ENCODE measurements at regions not wholly inside any gene's neighbourhood (a gene's known extent, or its start where the extent isn't known, plus 50 kb on each side); places are given as distances from the start of the nearest gene placed in this dataset.

DNA sequence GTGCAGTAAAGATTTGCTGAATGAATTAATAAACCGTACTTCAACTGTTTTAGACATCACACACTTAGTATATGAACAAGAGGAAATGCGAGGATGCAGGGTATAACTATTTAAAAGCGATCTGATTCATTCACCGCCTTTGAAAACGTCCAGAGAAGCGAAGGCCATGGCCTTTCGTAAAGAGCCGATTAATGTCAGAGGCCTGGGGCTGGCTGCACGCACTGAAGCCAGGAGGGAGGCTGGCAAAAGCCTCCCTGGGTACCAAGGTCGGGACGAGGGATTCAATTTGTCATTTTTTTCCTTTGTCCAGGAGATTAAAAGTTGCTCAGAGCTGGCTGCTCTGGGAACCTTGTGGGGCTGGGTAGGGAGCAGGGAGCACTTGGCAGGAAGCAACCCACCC lies 307.4 kb downstream of the NPHP4 start:
- BruUV-seq (replicated peaks) = no TSS peak
- POLR2A ChIA-PET (ENCODE audit: unreplicated experiment) = no interaction called here
- TF ChIP-seq EZH2phosphoT487 (IDR thresholded peaks at IDR 0.05; ENCODE audit: borderline replicate concordance, low read length) (no peak), EZH2 (IDR thresholded peaks at IDR 0.05; ENCODE audit: low read length, unreplicated experiment) (no peak)
- TF ChIP-seq, protein P1, sequence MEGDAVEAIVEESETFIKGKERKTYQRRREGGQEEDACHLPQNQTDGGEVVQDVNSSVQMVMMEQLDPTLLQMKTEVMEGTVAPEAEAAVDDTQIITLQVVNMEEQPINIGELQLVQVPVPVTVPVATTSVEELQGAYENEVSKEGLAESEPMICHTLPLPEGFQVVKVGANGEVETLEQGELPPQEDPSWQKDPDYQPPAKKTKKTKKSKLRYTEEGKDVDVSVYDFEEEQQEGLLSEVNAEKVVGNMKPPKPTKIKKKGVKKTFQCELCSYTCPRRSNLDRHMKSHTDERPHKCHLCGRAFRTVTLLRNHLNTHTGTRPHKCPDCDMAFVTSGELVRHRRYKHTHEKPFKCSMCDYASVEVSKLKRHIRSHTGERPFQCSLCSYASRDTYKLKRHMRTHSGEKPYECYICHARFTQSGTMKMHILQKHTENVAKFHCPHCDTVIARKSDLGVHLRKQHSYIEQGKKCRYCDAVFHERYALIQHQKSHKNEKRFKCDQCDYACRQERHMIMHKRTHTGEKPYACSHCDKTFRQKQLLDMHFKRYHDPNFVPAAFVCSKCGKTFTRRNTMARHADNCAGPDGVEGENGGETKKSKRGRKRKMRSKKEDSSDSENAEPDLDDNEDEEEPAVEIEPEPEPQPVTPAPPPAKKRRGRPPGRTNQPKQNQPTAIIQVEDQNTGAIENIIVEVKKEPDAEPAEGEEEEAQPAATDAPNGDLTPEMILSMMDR (conservative IDR thresholded peaks at IDR 0.05; ENCODE audit: low read depth, low read length) = no peak

DNA sequence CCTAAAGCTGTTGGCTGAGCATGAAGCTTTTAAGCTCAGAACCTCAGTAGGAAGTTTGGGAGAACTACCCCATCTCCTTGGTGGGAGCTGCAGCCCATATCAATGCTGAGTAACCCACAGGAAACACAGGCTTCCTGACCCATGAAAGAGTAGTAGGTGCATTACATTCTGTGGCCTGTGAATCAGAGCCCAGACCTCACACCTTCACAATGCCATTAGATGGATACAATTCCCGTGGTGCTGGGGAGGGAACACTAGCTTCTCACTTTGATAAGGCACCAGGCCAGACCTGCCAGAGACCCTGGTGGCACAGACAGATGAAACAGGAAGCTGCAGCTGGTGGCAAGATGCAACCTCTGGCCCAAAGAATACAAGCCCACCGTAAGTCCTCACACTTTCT lies 308.8 kb downstream of the NPHP4 start:
- Histone ChIP-seq H4K20me1 (ENCODE audit: low read length) (no peaks in the 10 kb centered on the region), H3K9me3 (ENCODE audit: low read length) (no peaks in the 10 kb centered on the region), H3K36me3 (ENCODE audit: low read depth, low read length) (no peaks in the 10 kb centered on the region), H3F3A (ENCODE audit: low read length, unreplicated experiment) (no peaks in the 10 kb centered on the region), H3K27ac (ENCODE audit: low read length) (no peak overlapping the region), H3K4me1 (ENCODE audit: insufficient read depth, low read length) (peaks cover under 1% of the 10 kb centered on the region; the same call in 1 of the 2 replicates), H3K79me2 (ENCODE audit: low read length) (no peaks in the 10 kb centered on the region), H3K9ac (ENCODE audit: low read length) (no peak overlapping the region), H3K9me2 (replicated peaks; ENCODE audit: low read length) (no peaks in the 10 kb centered on the region), H3K27me3 (ENCODE audit: low read length) (peaks cover 58% of the 10 kb centered on the region), H3K4me3 (ENCODE audit: low read length) (no peak overlapping the region), H2AFZ (ENCODE audit: low read length) (no peak overlapping the region), H3K4me2 (ENCODE audit: low read length) (no peak overlapping the region)
- POLR2A ChIA-PET (ENCODE audit: unreplicated experiment) = no interaction called here
- TF ChIP-seq EZH2phosphoT487 (IDR thresholded peaks at IDR 0.05; ENCODE audit: borderline replicate concordance, low read length) (no peak), EZH2 (IDR thresholded peaks at IDR 0.05; ENCODE audit: low read length, unreplicated experiment) (no peak)
- TF ChIP-seq, protein P1 (conservative IDR thresholded peaks at IDR 0.05; ENCODE audit: low read depth, low read length) = no peak
- intact Hi-C loops (cut with micrococcal nuclease) = no loop called here
- no TSS peak for BruUV-seq (replicated peaks)
- DNase-seq (no peak), ATAC-seq (no peak)
- CTCF ChIA-PET = no interaction called here

More for the DNA sequence above, 307.4 kb downstream of the NPHP4 start:
- no peak overlapping the region for H3K9ac ChIP-seq (ENCODE audit: low read length)
- no peaks in the 10 kb centered on the region for H4K20me1 ChIP-seq (ENCODE audit: low read length)
- intact Hi-C loops (cut with micrococcal nuclease) = no loop called here
- H3K27me3 ChIP-seq (ENCODE audit: low read length) = peaks cover 70% of the 10 kb centered on the region
- no peak overlapping the region for H3K4me3 ChIP-seq (ENCODE audit: low read length)
- no peaks in the 10 kb centered on the region for H3F3A ChIP-seq (ENCODE audit: low read length, unreplicated experiment)
- no peaks in the 10 kb centered on the region for H3K36me3 ChIP-seq (ENCODE audit: low read depth, low read length)
- no peaks in the 10 kb centered on the region for H3K9me2 ChIP-seq (replicated peaks; ENCODE audit: low read length)
- DNase-seq = no peak
- H3K79me2 ChIP-seq (ENCODE audit: low read length) = no peaks in the 10 kb centered on the region
- H3K9me3 ChIP-seq (ENCODE audit: low read length) = no peaks in the 10 kb centered on the region
- no peak overlapping the region for H3K27ac ChIP-seq (ENCODE audit: low read length)
- no peak overlapping the region for H3K4me2 ChIP-seq (ENCODE audit: low read length)
- peaks cover 2% of the 10 kb centered on the region; the same call in 1 of the 2 replicates for H3K4me1 ChIP-seq (ENCODE audit: insufficient read depth, low read length)
- CTCF ChIA-PET = no interaction called here
- H2AFZ ChIP-seq (ENCODE audit: low read length) = no peak overlapping the region
- ATAC-seq = no peak

DNA sequence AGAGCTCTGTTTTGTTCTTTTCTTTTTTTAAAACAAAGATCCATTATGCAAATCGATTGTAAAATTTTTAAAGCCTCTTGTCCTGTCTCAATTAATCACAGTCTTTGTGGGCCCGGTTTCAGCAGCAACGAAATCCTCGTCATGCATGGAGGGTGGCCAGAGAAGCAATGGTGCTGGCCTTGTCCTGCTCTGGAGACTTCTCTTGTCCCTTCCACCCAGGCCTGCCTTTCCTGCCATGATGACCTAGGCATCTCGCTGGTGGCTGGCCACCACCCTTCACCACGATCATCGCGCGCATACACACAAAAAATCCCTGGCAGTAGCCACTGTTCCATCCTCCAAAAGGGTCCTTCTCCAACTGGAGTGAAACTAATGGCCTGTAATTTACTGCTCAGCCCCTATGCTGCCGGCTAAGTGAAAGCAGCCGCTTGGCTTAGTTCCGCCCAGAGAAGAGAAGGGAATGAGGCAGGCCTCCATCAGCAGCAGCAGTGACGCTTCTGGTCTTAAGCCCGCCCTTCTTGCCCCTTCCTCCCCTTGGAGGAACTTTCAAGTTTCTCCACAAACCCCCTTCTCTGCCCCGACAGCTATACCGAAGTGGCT lies 309.5 kb downstream of the NPHP4 start:
- H3K4me1 ChIP-seq (ENCODE audit: insufficient read depth, low read length) = no peaks in the 10 kb centered on the region
- no peaks in the 10 kb centered on the region for H4K20me1 ChIP-seq (ENCODE audit: low read length)
- DNase-seq (no peak), ATAC-seq (no peak)
- no peaks in the 10 kb centered on the region for H3F3A ChIP-seq (ENCODE audit: low read length, unreplicated experiment)
- H3K4me2 ChIP-seq (ENCODE audit: low read length) = no peak overlapping the region
- ChIA-PET POLR2A (ENCODE audit: unreplicated experiment) (no interaction called here), CTCF (no interaction called here)
- no peaks in the 10 kb centered on the region for H3K79me2 ChIP-seq (ENCODE audit: low read length)
- no peaks in the 10 kb centered on the region for H3K9me2 ChIP-seq (replicated peaks; ENCODE audit: low read length)
- no peaks in the 10 kb centered on the region for H3K9me3 ChIP-seq (ENCODE audit: low read length)
- intact Hi-C loops (cut with micrococcal nuclease) = no loop called here
- no peak overlapping the region for H3K27ac ChIP-seq (ENCODE audit: low read length)
- peaks cover 52% of the 10 kb centered on the region for H3K27me3 ChIP-seq (ENCODE audit: low read length)
- no peak overlapping the region for H2AFZ ChIP-seq (ENCODE audit: low read length)
- TF ChIP-seq EZH2 (IDR thresholded peaks at IDR 0.05; ENCODE audit: low read length, unreplicated experiment) = no peak
- no peak for TF ChIP-seq EZH2phosphoT487 (IDR thresholded peaks at IDR 0.05; ENCODE audit: borderline replicate concordance, low read length)
- TF ChIP-seq, protein P1 (conservative IDR thresholded peaks at IDR 0.05; ENCODE audit: low read depth, low read length) = no peak
- BruUV-seq (replicated peaks) = no TSS peak
- no peak overlapping the region for H3K9ac ChIP-seq (ENCODE audit: low read length)
- no peaks in the 10 kb centered on the region for H3K36me3 ChIP-seq (ENCODE audit: low read depth, low read length)
- H3K4me3 ChIP-seq (ENCODE audit: low read length) = no peak overlapping the region
